Inflammatory macrophage treated with lipopolysaccharide for 1 hour (primary cell): ENCODE measurements at regions not wholly inside any gene's neighbourhood (a gene's known extent, or its start where the extent isn't known, plus 50 kb on each side); places are given as distances from the start of the nearest gene placed in this dataset.
A peak's percentile ranks its signal among the peaks of the same experiment; 100 is the strongest.

Source experiments
- DNase-seq, 2 donors: peaks; one replicate each; pipeline ENCODE4 v3.0.0-alpha.2; 2020 to 2022

DNA sequence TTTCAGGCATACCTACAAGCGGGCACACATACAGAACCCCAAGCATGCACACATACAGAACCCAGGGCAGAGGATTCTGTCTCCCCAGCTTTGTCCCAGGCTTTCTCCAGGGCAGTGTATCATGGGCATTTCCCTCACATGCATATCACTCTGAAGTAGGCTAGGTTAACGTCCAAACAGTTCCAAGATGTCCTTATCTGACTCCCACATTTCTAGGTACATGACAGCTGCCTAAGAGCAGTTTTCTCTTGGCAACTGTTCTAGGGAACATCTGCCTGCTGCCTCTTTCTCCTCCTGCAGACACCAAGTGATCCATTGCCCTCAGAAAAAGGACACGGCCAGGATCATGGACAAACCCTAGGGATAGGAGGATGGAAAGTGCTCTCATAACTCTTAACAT is 84.9 kb upstream of the NR3C1 start:
- no peak for DNase-seq

DNA sequence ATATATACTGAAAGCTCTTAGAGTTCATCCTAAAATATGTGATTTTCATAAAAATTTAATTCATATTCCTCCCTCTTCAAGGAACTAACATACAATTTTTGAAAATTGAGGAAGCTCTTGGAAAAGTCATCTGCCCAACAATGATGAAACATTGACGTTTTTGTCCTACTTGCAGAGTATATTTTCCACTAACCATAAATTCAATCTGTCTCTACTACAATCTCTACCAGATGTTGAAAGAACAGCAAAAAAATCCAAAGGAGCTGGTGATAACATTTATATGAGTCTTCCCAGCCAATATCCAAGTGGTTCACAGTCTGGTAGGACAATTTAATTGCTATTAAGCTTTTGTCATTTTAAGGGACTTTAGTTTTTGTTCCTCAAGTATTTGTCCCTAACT is 81.1 kb upstream of the NR3C1 start:
- DNase-seq = peak; percentile 62 to 72

DNA sequence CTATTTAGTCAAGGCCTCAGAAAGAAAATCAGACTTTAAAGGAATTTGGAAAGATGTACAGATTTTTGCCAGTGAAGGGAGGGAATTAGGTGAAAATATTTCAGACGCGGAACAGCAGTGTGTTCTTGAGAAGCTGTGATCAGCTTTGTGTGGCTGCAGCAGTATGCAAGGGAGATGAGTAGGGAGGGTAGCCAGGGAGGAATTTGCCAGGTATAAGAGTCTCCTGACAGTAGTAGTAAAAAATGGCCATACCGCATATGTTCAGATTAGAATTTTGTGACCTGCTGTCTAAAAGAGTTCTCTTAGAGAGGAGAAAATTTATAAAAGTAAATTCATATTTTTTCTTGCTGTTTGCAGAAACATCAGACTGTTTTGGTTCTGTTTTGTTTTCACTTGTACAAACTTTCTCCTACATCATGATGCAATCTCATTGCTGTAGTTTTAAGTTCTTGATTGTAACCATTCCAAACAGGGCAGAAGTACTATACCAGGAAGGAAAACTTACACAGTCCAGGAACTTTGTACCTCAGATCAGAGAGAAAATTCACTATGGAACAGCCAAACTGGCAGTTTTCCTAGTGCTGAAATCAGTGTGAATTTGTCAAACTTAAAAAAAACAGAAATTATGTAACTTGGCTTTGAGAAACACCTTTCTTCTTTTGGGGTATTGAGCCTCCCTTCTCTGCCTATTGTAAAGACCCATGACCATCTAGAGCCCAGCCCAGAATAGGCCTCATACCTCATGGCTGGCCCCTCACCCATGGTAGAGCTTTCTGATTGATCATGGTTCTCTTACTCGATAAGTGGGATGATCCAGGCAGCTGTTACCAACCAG is 78.4 kb upstream of the NR3C1 start:
- DNase-seq = peak; percentile 37 to 39

DNA sequence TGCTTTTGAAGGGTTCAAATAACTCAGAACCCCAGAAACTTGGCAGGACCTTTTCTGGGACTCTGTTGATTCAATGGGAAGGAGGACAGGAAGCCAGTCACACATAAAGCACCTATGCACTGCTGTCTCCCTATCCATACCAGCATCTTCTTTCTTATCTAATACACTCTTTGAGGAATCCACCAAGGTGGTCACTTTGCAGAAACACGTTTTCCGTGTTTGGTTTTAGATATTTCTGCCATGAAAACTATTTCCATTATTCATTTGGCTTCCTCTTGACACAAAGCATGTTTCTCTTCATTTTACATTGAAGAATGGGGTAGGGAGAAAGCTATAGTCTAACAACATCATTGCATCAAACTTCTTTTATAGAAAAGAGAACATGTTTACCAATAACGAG is 76.5 kb upstream of the NR3C1 start:
- no peak for DNase-seq

DNA sequence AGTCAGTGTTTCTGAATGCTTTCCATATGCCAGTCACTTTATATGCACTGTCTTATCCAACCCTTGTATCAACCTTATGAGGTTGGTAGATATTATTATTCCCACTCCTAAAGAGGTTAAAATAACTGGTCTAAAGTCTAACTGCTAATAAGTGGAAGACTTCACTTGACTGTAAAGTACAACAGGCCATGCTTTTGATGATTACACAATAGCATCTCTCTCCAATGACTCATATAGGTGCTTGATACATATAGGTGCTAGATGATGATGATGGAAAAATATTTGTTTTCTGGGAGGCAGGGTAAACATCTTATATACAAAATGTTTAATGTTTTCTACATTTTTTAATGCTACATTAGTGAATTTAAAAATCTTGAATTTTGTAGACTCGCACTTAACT is 75.9 kb upstream of the NR3C1 start:
- DNase-seq = no peak

DNA sequence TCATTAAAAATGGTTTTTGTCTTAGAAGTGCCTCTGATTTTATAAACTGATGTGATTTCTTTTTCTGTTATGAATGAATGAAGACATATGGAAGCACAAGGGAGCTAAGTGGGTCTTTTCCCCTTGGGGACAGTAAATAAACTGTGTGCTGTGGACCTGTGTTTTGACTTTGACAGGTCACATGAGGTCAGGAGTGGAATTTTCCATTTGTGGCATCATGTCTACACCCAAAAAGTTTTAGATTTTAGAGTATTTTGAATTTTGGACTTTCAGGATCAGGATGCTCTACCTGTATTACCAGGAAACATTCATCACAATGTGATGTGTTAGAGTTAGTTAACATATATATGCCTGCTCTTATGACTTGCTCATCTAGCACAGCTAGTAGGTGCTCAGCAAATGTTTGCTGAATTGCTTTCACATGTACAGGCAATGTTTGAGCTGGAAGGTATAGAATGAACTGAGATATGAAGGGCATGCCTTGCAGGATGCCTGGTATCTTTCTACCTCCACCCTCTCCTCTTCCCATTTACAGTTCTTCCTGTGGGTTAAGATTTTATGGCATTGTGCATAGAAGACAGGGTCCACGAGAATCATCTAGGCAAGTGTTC is 73.2 kb upstream of the NR3C1 start:
- DNase-seq = no peak

DNA sequence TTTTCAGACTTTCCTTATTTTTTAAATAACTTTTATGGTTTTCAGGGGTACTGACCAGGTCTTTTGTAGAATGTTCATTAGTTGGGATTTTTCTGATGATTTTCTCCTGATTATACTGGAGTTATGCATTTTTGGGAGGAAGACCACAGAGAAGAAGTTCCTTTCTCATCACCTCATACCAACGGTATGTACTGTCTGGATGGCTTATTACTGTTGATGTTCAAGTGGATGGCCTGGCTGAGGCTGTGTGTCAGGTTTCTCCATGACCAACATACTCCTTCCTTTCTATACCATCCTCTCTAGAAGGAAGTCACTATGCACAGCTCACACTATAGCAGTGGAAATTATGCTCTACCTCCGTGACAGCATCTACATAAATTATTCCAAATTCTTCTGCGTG is 71.1 kb upstream of the NR3C1 start:
- no peak for DNase-seq

DNA sequence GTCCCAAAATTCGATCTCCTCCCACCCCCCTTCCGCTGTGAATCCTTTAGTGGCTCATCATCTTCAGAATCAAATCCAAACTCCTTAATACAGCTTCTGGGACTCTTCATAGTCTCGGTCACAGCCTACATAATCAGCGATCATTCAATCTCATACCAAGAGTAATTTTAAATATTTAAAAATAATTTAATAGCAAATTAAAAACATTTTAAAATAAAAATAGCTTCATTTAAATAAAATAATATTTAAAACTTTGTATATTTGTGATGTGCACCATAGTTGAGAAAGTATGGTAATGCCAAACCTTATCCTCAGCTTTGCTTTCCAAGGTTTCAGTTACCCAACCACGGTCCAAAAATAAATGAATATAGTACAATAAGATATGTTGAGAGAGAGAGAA is 70.0 kb upstream of the NR3C1 start:
- DNase-seq = no peak

DNA sequence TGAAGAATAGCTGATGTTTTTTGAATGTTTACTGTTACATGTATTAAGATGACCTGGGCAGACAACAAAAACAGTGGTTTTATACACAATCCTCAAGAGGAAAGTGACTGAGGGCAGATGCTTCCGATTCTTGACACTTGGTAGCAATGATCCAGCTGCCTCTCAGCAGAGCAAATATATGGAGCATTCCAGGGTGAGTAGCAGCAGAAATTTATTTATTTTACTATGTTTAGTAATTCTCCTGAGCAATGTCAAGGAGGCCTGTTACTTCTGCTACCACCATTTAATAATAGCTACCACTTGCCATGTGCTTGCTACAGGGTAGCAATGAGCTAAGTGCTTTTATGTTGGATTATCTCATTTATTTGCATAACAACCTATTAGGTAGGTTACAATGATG is 69.1 kb upstream of the NR3C1 start:
- no peak for DNase-seq

DNA sequence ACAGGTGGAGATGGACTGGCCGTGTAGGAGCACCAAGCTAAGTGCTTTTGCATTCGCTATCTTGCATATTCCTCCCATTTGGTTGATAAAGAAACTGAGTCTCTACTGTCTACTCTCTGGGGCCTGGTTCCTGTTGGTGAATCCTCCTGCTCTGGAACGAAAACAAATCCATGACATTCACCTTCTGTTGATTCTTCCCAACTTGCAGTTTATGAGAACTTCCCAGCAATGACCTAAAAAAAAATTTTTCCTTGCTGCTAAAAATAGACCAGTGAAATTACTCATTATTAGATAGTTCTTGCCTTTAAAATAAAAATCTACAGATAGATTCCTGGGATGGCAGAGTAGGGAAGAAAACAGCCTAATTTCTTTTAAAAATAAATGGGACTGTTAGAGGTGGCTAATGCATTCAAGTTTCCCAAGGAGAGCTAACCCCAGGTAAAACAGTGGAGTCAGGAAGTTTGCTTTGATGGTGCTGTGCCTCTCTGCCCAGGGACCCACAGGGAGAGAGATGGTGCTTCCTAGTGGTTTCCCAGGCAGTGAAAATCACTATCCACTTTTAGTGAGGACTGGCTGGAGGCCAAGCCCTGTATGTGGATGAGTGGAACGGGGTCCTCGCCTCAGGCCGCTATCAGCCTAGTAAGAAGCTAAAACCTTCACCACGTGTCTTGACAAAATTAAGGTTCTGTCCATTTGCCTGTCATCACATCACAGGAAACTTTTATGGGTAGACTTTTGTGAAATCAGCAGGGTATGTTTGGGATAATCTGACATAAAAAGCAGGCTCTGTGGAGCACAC is 68.4 kb upstream of the NR3C1 start:
- no peak for DNase-seq

DNA sequence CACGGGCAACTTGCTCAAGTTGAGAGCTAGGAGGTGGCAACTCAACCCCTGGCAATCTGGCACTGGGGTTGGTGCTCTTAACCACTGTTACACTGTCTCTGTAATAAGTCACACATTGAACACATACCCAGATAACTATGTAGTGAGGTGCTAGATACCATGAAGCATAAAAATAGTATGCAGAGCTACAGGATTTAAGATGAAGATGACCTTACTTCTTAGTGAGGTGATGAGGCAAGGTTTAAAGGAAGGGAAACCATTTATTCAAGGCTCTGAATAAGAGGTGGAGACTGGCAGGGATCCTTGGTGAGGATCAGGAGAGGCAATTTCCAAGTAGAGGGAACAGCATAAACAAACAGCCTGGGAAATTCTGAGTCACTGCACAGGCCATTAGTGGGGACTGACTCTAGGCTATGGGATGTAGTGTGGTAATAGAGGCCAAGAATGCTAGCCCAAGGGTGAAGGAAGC is 67.6 kb upstream of the NR3C1 start:
- DNase-seq = no peak

DNA sequence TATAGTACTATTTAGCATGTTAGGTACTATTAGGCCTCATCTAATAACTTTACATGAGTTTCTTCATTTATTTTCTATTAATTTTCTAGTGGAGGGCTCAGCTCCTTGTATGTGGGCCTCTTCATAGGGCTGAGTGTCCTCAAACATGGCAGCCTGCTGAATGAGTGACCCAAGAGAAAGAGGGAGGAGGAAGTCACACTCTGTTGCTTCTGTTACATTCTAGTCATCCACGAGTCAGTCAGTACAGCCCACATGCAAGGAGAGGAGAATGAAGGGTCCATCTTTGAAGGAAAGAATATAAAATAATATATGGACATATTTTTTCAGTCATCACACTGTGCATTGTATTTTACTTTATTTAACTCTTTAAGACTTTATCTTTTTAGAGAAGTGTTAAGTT is 66.6 kb upstream of the NR3C1 start:
- DNase-seq = no peak

DNA sequence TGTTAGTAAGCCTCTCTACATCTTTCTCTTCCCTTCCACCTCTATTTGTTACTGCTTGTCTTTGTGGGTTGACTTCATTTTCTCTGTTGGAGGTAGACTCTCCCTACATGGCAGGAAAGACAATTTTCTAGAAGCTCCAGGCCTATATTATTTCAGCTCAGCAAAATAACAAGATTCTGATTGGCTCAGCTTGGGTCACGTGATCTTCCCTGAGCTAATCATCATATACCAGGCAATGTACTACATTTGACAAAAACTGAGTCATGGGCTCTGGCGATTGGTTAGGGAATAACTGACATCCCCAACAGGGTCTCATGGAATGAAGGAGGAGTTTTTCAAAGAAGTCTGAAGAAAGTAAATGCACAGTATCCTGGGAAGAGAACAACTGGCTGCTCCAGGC is 65.6 kb upstream of the NR3C1 start:
- DNase-seq = no peak

DNA sequence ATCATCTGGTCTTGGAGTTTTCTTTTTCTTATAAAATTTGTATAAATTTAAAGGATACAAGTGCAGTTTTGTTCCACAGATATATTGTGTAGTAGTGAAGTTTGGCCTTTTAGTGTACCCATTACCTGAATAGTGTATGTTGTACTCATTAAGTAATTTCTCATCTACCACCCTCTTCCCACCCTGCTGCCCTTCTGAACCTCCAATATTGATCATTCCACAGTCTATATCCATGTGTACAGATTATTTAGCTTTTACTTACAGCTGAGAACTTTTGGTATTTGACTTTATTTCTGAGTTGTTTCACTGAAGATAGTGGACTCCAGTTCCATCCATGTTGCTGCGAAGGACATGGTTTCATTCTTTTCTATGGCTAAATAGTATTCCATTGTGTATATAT is 63.1 kb upstream of the NR3C1 start:
- no peak for DNase-seq

DNA sequence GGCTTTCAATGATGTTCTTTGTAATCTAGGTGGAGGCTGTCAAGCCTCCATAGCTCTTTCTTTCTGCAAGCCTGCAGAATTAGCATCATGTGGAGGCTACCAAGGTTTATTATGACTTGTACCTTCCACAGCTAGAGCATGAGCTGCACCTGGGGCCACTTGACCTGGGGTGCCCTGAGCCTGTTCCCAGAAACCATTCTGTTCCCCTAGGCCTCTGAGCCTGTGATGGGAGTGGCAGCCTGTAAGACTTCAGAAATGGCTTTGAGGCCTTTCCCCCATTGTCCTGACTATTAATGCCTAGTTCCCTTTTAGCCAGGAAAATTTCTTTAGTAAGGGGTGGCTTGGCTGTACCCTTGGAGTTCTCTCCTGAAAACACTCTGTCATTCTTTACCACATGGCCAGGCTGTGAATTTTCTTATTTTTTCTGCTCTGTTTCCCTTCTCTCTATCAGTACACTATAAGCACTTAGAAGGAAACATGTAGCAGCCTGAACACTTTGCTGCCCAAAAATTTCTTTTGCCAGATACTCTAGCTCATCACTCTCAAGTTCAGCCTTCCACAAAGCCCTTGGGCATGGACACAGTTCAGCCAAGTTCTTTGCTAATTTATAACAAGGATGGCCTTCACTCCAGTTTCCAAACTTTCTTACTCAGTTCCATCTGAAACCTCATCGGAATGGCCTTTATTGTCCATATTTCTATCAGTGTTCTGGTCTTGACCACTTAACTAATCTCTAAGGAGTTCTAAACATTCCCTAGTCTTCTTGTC is 61.4 kb upstream of the NR3C1 start:
- DNase-seq = no peak

DNA sequence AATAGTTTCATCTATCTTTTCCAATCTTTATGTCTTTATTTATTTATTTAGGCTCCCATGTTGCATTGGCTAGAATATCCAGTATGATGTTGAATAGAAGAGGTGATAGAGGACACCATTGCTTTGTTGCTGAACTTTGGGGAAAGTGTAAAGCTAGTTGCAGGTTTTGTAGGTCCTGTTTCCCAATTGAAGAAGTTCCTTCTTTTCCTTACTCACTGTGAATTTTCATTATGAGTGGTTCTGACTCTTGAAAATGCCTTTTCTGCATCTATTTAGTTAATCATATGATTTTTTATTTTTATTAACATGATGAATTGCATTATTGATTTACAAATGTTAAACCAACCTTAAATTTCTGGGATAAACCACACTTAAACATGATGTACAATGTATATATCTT is 58.9 kb upstream of the NR3C1 start:
- peak; percentile 37 to 39 for DNase-seq

DNA sequence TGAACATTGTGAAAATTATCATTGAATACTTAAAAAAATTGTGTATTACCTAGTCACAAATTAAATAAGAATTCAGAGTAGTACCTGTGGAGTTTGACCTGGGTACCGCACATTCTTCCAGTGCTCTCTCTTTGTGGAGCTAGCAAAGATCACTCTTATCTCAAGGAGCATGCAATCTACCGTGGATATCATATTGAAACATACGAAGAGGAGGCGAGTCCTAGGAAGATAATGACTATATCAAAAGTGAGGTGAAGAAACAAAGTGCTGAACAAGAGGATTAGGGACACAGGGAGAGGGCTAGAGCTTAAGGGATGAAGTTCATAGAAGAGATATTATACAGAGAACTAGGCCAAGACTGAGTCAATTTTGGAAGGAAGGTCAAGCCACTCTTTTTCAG is 55.9 kb upstream of the NR3C1 start:
- DNase-seq = no peak

DNA sequence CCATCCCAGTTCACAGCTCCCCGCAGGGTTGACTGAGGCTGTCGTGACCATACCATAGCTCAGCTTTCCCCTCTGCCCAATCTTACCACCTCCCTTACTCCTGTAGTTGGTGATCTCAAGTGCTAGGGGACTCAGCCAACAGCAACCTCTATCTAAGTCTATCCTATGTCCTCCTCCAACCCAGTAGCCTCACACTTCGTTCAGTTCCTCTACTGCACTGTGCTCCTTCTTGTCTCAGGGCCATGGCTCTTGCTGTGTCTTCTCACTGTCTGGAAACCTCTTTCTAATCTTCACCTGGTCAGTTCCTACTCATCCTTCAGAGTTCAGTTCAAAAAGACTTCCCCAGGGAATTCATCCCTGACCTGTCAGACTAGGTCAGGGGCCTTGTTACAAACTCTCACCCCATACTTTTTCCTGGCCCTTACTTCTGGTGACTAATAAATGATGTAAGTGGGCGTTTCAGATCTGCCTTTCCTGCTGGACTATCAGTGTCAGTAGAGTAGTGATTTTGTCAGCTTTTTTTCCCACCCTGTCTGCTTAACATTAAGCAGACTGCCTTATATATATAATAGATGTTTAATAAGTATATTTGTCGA is 53.6 kb upstream of the NR3C1 start:
- peak; percentile 32 to 34 for DNase-seq

DNA sequence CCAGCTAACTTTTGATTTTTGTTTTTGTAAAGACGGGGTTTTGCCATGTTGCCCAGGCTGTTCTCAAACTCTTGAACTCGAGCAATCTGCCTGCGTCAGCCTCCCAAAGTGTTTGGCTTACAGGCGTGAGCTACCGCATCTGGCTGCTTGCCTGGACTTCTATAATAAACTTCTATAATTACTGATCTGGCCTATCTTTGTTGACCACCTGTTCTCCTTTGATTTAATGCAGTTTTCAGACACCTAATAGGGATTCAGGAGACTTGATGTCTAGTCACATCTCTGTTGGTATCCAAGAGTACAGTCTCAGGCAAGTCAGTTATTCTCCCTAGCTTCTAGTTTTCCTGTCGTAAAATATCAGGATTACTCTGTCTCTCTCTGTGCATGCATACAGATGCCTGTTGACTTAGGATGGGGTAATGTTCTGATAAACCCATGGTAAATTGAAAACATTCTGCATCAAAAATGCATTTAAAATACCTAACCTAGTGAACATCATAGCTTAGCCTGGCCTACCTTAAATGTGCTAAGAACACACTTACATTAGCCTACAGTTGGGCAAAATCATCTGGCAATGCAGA is 51.5 kb upstream of the NR3C1 start:
- DNase-seq = no peak

DNA sequence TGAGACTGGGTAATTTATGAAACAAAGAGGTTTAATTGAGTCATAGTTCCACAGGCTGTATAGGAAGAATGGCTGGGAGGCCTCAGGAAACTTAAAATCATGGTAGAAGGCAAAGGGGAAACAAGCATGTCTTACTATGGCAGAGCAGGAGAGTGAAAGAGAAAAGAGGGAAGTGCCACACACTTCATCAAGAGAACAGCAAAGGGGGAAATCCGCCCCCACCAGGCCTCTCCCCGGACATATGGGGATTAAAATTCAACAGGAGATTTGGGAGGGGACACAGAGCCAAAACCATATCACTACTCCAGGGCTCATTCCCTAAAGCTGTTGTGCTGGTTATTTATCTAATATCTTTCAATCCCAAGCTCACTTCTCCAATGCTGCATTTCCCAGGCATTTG is 50.2 kb upstream of the NR3C1 start:
- peak; percentile 18 to 38 for DNase-seq
